GM12878 (cell line): ENCODE measurements at regions not wholly inside any gene's neighbourhood (a gene's known extent, or its start where the extent isn't known, plus 50 kb on each side); places are given as distances from the start of the nearest gene placed in this dataset.

Experiments
- ATAC-seq: fragments of 200-7000 bp; cut with Tn5 transposase; 3 replicates; pipeline ENCODE4 v1.9.1; 2020; ENCODE audit warnings: mild to moderate bottlenecking, moderate library complexity
- BruUV-seq: library from RNA; stranded (reverse); fragments of 400-500 nt; replicated peaks from 2 replicates; lab custom pipeline; 2021; lab: Mats Ljungman, UMichigan
- CTCF ChIA-PET: fragments of 300-600 bp; sonication (Branson Sonifier 250); formaldehyde crosslinking; extraction: SDS; loops from one replicate; lab custom pipeline; 2021; ENCODE audit warnings: inconsistent platforms; lab: Yijun Ruan, JAX
- POLR2A ChIA-PET: fragments of 350-600 bp; formaldehyde crosslinking; extraction: SDS; loops from one replicate; lab custom pipeline; 2021; ENCODE audit warnings: inconsistent platforms; lab: Charles Lee
- RAD21 ChIA-PET: fragments of 300-600 bp; sonication (Branson Sonifier 250); formaldehyde crosslinking; loops from one replicate; lab custom pipeline; 2023; ENCODE audit warnings: antibody characterized with exemption; ENCODE audit not compliant: unreplicated experiment; lab: Charles Lee
- SMC1A ChIA-PET: fragments of 300-600 bp; sonication (Branson Sonifier 250); formaldehyde crosslinking; loops from one replicate; lab custom pipeline; 2023; ENCODE audit not compliant: unreplicated experiment, uncharacterized antibody; lab: Charles Lee
- DNase-seq: peaks from one replicate; pipeline ENCODE4 v3.0.0-alpha.2; 2011; ENCODE audit warnings: low read depth, low spot score
- FAIRE-seq: peaks from 3 replicates; lab custom pipeline; 2011; peaks lifted over from hg19 to GRCh38; lab: Jason Lieb, UNC
- H2AFZ ChIP-seq: 2 replicates; pipeline ENCODE4 v1.6.0; 2011; ENCODE audit warnings: low read depth, low read length, control low read depth; ENCODE audit not compliant: control insufficient read depth
- H3K27ac ChIP-seq: 2 replicates; pipeline ENCODE4 v1.5.1; 2011; ENCODE audit warnings: control low read depth; ENCODE audit not compliant: control insufficient read depth, insufficient read depth
- H3K27me3 ChIP-seq, 2 experiments: replicated peaks in 1 of 2; 2 replicates each; pipeline versions ENCODE4 v1.6.0 to v1.6.1; 2011; ENCODE audit warnings: low read length in 1 of 2; ENCODE audit not compliant: control insufficient read depth in 2 of 2, insufficient read depth in 2 of 2
- H3K36me3 ChIP-seq, 2 experiments: 2 replicates each; pipeline ENCODE4 v1.5.1; 2011; ENCODE audit warnings: low read length in 1 of 2; ENCODE audit not compliant: control insufficient read depth in 2 of 2, insufficient read depth in 2 of 2
- H3K4me1 ChIP-seq: 2 replicates; pipeline ENCODE4 v1.6.1; 2011; ENCODE audit warnings: mild to moderate bottlenecking, low read length, moderate library complexity, mixed read lengths; ENCODE audit not compliant: control insufficient read depth, insufficient read depth
- H3K4me2 ChIP-seq: 2 replicates; pipeline ENCODE4 v1.6.0; 2011; ENCODE audit warnings: control low read depth; ENCODE audit not compliant: control insufficient read depth, insufficient read depth
- H3K4me3 ChIP-seq: fragments of 200-600 bp; sonication (generic); 2 replicates; pipeline ENCODE4 v1.5.1; 2016
- H3K79me2 ChIP-seq: 2 replicates; pipeline ENCODE4 v1.6.0; 2011; ENCODE audit warnings: low read length; ENCODE audit not compliant: control insufficient read depth, insufficient read depth
- H3K9ac ChIP-seq: 2 replicates; pipeline ENCODE4 v1.8.0; 2011; ENCODE audit warnings: low read length, control low read depth, mixed read lengths; ENCODE audit not compliant: control insufficient read depth, insufficient read depth
- H3K9me3 ChIP-seq: replicated peaks from 3 replicates; pipeline ENCODE4 v1.5.1; 2011; ENCODE audit warnings: mild to moderate bottlenecking, low read length; ENCODE audit not compliant: control insufficient read depth, insufficient read depth
- H4K20me1 ChIP-seq: 2 replicates; pipeline ENCODE4 v1.6.0; 2011; ENCODE audit not compliant: control insufficient read depth, insufficient read depth
- E4F1 ChIP-seq: fragments of 450-650 bp; IDR thresholded peaks from 2 replicates; pipeline ENCODE4 v1.6.1; 2018; ENCODE audit warnings: borderline replicate concordance, mild to moderate bottlenecking; ENCODE audit not compliant: partially characterized antibody
- PRDM15 ChIP-seq: fragments of 450-650 bp; formaldehyde crosslinking; IDR thresholded peaks from 2 replicates; pipeline ENCODE4 v1.4.0; 2020; ENCODE audit warnings: mild to moderate bottlenecking, moderate library complexity
- SREBF1 ChIP-seq: IDR thresholded peaks from 2 replicates; pipeline ENCODE4 v1.6.1; 2012; ENCODE audit warnings: mild to moderate bottlenecking, low read length
- TCF3 ChIP-seq: IDR thresholded peaks from 2 replicates; pipeline ENCODE4 v1.6.1; 2012; ENCODE audit warnings: low read depth, mild to moderate bottlenecking, low read length, borderline replicate concordance; ENCODE audit not compliant: insufficient read depth
- ZNF274 ChIP-seq: IDR thresholded peaks from one replicate; pipeline ENCODE4 v1.8.0; 2011; ENCODE audit not compliant: insufficient read length, insufficient read depth
- WGBS: methylation state at CpG from one replicate; pipeline ENCODE4 v1.1.6; 2016; ENCODE audit warnings: low lambda C conversion rate; ENCODE audit not compliant: insufficient replicate concordance, insufficient coverage; ENCODE audit errors: missing lambda C conversion rate; 5-methylcytosine and 5-hydroxymethylcytosine counted together
- in situ Hi-C: fragments of 300-500 bp; cut with MboI; formaldehyde crosslinking; loops from 9 replicates; pipeline ENCODE4 v1.14.3; 2018; ENCODE audit warnings: mixed read lengths
- intact Hi-C: fragments of 100-400 bp; cut with micrococcal nuclease; formaldehyde crosslinking; loops from one replicate; pipeline ENCODE4 v1.14.2; 2022; ENCODE audit not compliant: unreplicated experiment
- TF ChIP-seq, protein P1 (sequence below): IDR thresholded peaks from 2 replicates; pipeline ENCODE4 v1.6.1; 2012; ENCODE audit warnings: mild to moderate bottlenecking, low read depth, low read length

DNA sequence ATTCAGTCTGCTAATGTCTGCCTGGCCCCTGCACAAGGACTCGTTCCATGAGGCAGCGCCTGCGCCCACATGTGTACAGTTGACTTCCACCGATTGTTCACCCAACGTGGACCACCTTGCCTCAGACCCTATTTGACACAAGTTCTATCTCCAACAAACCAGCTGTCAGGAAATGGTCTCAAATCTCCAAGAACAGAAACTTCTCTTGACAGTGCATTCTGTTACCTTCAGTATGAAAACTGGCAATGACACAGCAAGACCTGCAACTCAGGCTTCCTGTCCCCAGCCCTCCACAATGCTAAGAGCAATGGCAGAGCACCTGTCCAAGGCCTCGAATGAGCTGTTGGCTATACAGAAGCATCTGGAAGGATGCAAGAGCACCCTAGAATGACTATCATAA lies 102.3 kb upstream of the CLDN14 start:
- ATAC-seq, result no peak
- ChIA-PET CTCF (no interaction called here), RAD21 (no interaction called here), POLR2A (no interaction called here), SMC1A (no interaction called here)
- Histone ChIP-seq H3K9me3 (no peaks in the 10 kb centered on the region; the same call in 2 of the 3 replicates), H3K9ac (no peak overlapping the region), H3K4me2 (no peak overlapping the region; the same call in 1 of the 2 replicates), H3K36me3 (no peaks in the 10 kb centered on the region), H3K27ac (no peak overlapping the region), H3K4me1 (peaks cover 9% of the 10 kb centered on the region), H3K27me3 (no peaks in the 10 kb centered on the region), H4K20me1 (no peaks in the 10 kb centered on the region), H3K79me2 (no peaks in the 10 kb centered on the region), H3K4me3 (no peak overlapping the region), H2AFZ (peak overlapping the region; percentile 46)
- intact Hi-C loops, result no loop called here
- no TSS peak for BruUV-seq
- in situ Hi-C loops, result no loop called here
- no peak for TF ChIP-seq E4F1
- TF ChIP-seq TCF3, result no peak
- TF ChIP-seq, protein P1, sequence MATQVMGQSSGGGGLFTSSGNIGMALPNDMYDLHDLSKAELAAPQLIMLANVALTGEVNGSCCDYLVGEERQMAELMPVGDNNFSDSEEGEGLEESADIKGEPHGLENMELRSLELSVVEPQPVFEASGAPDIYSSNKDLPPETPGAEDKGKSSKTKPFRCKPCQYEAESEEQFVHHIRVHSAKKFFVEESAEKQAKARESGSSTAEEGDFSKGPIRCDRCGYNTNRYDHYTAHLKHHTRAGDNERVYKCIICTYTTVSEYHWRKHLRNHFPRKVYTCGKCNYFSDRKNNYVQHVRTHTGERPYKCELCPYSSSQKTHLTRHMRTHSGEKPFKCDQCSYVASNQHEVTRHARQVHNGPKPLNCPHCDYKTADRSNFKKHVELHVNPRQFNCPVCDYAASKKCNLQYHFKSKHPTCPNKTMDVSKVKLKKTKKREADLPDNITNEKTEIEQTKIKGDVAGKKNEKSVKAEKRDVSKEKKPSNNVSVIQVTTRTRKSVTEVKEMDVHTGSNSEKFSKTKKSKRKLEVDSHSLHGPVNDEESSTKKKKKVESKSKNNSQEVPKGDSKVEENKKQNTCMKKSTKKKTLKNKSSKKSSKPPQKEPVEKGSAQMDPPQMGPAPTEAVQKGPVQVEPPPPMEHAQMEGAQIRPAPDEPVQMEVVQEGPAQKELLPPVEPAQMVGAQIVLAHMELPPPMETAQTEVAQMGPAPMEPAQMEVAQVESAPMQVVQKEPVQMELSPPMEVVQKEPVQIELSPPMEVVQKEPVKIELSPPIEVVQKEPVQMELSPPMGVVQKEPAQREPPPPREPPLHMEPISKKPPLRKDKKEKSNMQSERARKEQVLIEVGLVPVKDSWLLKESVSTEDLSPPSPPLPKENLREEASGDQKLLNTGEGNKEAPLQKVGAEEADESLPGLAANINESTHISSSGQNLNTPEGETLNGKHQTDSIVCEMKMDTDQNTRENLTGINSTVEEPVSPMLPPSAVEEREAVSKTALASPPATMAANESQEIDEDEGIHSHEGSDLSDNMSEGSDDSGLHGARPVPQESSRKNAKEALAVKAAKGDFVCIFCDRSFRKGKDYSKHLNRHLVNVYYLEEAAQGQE, result no peak
- no peak for TF ChIP-seq PRDM15 (CRISPR knock-in tag)
- no peak for TF ChIP-seq SREBF1
- no peak for TF ChIP-seq ZNF274
- FAIRE-seq, result no peak
- DNase-seq, result no peak
- WGBS, result 44% methylated on average over 6 of the region's 6 CpGs
